Large intestine (tissue), 3 donors: ENCODE measurements at regions not wholly inside any gene's neighbourhood (a gene's known extent, or its start where the extent isn't known, plus 50 kb on each side); places are given as distances from the start of the nearest gene placed in this dataset.

Experiments
- DNase-seq, 2 donors: peaks; one replicate each; pipeline versions ENCODE4 v3.0.0 to v3.0.0-alpha.2; 2013
- H3K27ac ChIP-seq: one replicate; pipeline ENCODE4 v1.5.1; 2013; ENCODE audit warnings: low read length
- H3K27me3 ChIP-seq: 2 replicates; pipeline ENCODE4 v1.6.1; 2013; ENCODE audit warnings: low read length; ENCODE audit not compliant: control insufficient read depth, insufficient read depth
- H3K36me3 ChIP-seq: 2 replicates; pipeline ENCODE4 v1.6.1; 2013; ENCODE audit warnings: low read length; ENCODE audit not compliant: control insufficient read depth, insufficient read depth
- H3K4me1 ChIP-seq: one replicate; pipeline ENCODE4 v1.6.1; 2013; ENCODE audit warnings: low read length; ENCODE audit not compliant: control insufficient read depth, insufficient read depth
- H3K4me3 ChIP-seq: one replicate; pipeline ENCODE4 v1.5.1; 2013; ENCODE audit warnings: low read length
- H3K9me3 ChIP-seq: one replicate; pipeline ENCODE4 v1.6.1; 2013; ENCODE audit warnings: mild to moderate bottlenecking, low read depth, low read length, moderate library complexity; ENCODE audit not compliant: control insufficient read depth
- WGBS: methylation state at CpG from one replicate; pipeline ENCODE4 v1.1.5; 2013; ENCODE audit warnings: low lambda C conversion rate; ENCODE audit not compliant: insufficient coverage; 5-methylcytosine and 5-hydroxymethylcytosine counted together

DNA sequence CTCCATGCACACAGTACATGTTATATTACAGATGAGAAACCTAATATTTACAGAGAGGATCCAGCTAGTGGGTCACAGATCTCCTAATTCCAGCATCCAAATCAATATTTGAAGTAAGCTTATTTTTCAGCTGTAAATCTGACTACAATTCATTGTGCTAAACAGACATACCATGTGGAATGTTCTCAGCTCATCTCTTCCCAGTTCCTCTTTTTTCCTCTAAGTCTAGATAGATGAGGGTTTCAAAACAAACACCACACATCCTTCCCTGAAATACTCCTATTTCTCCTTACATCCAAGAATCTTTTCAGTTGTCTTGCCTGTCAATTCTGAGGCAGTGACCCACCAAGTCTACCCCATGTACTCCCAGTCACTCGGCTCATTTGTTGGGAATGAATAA, 200.7 kb upstream of the PIK3C3 start:
- Histone ChIP-seq H3K36me3 (no peaks in the 10 kb centered on the region), H3K27me3 (no peaks in the 10 kb centered on the region), H3K9me3 (no peaks in the 10 kb centered on the region), H3K27ac (no peak overlapping the region), H3K4me1 (no peaks in the 10 kb centered on the region), H3K4me3 (no peak overlapping the region)
- no peak for DNase-seq
- WGBS: no CpG with 5 or more reads among the region's 1 CpG

- no peaks in the 10 kb centered on the region for H3K4me1 ChIP-seq
- no peaks in the 10 kb centered on the region for H3K36me3 ChIP-seq
- WGBS: 100% methylated on average over 1 of the region's 2 CpGs
- no peak for DNase-seq
- H3K9me3 ChIP-seq: no peaks in the 10 kb centered on the region
- H3K27me3 ChIP-seq: no peaks in the 10 kb centered on the region
- no peak overlapping the region for H3K27ac ChIP-seq
- no peak overlapping the region for H3K4me3 ChIP-seq
Observed at GRCh38 chr18:41753826-41754225, 201.2 kb upstream of the PIK3C3 start.

GRCh38 chr18:41752826-41753225, 202.2 kb upstream of the PIK3C3 start:
- H3K4me3 ChIP-seq: no peak overlapping the region
- no peak for DNase-seq
- no peaks in the 10 kb centered on the region for H3K36me3 ChIP-seq
- no peaks in the 10 kb centered on the region for H3K9me3 ChIP-seq
- 100% methylated on average over 5 of the region's 6 CpGs for WGBS
- H3K27me3 ChIP-seq: no peaks in the 10 kb centered on the region
- no peak overlapping the region for H3K27ac ChIP-seq
- H3K4me1 ChIP-seq: no peaks in the 10 kb centered on the region

DNA sequence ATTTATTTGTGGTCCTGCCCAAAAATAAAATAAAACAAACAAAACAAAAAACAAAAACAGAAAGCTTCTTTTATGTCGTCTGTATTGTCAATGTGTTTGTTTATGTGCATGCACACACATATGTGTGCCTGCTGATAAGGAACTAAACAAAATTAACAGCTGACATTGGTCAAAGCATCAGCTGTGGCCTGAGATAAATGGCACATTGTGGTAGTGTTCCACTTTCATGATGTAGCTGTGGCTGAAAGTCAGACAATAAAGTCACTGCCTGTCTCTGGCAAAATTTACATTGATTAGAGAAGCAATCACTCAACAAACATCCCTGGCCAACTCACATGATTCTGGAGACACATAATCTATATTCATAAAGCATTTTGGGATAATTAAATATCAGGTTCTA, 203.4 kb upstream of the PIK3C3 start:
- Histone ChIP-seq H3K36me3 (no peaks in the 10 kb centered on the region), H3K4me1 (no peaks in the 10 kb centered on the region), H3K9me3 (no peaks in the 10 kb centered on the region), H3K4me3 (no peak overlapping the region), H3K27ac (no peak overlapping the region), H3K27me3 (no peaks in the 10 kb centered on the region)
- no peak for DNase-seq
- 80% methylated on average over 1 of the region's 1 CpG for WGBS

- Histone ChIP-seq H3K4me1 (no peaks in the 10 kb centered on the region), H3K27me3 (no peaks in the 10 kb centered on the region), H3K27ac (no peak overlapping the region), H3K36me3 (no peaks in the 10 kb centered on the region), H3K4me3 (no peak overlapping the region), H3K9me3 (no peaks in the 10 kb centered on the region)
- no CpG with 5 or more reads among the region's 2 CpGs for WGBS
- DNase-seq: no peak
Observed at GRCh38 chr18:41751161-41751560, 203.9 kb upstream of the PIK3C3 start.

- H3K4me3 ChIP-seq: no peak overlapping the region
- no peaks in the 10 kb centered on the region for H3K9me3 ChIP-seq
- no peak overlapping the region for H3K27ac ChIP-seq
- no peaks in the 10 kb centered on the region for H3K36me3 ChIP-seq
- no peaks in the 10 kb centered on the region for H3K27me3 ChIP-seq
- DNase-seq: no peak
- no peaks in the 10 kb centered on the region for H3K4me1 ChIP-seq
- 83% methylated on average over 1 of the region's 2 CpGs for whole genome bisulfite sequencing
Observed at GRCh38 chr18:41747723-41748242, 207.3 kb upstream of the PIK3C3 start.

GRCh38 chr18:41745166-41746049, 209.6 kb upstream of the PIK3C3 start:
- Histone ChIP-seq H3K4me1 (no peaks in the 10 kb centered on the region), H3K27me3 (no peaks in the 10 kb centered on the region), H3K9me3 (no peaks in the 10 kb centered on the region), H3K4me3 (no peak overlapping the region), H3K36me3 (no peaks in the 10 kb centered on the region), H3K27ac (no peak overlapping the region)
- 60% methylated on average over 1 of the region's 5 CpGs for WGBS
- DNase-seq: peak; percentile 14 to 16

- Histone ChIP-seq H3K27ac (no peak overlapping the region), H3K36me3 (no peaks in the 10 kb centered on the region), H3K9me3 (no peaks in the 10 kb centered on the region), H3K27me3 (no peaks in the 10 kb centered on the region), H3K4me1 (no peaks in the 10 kb centered on the region), H3K4me3 (no peak overlapping the region)
- WGBS: 67% methylated on average over 2 of the region's 6 CpGs
- DNase-seq: no peak
Observed at GRCh38 chr18:41744421-41745030, 210.5 kb upstream of the PIK3C3 start.

- no peak overlapping the region for H3K27ac ChIP-seq
- 100% methylated on average over 1 of the region's 1 CpG for WGBS
- DNase-seq: no peak
Observed at GRCh38 chr18:41737218-41737617, 217.8 kb upstream of the PIK3C3 start.

DNA sequence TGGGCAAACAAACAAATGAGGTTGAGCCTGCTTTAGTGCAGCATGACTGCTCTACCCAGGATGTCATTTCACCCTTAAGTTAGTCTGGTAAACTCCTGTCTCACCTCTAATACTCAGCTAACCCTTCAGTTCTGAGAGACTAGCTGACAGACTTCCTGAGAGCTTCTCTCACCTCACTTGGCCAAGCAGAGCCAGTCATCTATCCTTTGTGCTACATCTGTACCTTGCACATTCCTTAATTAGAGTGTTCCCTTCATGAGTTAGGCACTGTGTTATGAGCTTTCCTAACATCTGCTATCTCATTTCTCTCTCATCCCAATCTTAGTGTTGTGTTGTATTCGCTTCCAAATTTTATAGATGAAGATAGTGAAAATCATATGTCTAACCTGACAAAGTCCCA, 220.1 kb upstream of the PIK3C3 start:
- no peaks in the 10 kb centered on the region for H3K4me1 ChIP-seq
- no peaks in the 10 kb centered on the region for H3K27me3 ChIP-seq
- WGBS: no CpG with 5 or more reads among the region's 1 CpG

More at GRCh38 chr18:41737218-41737617, 217.8 kb upstream of the PIK3C3 start:
- H3K4me1 ChIP-seq: no peaks in the 10 kb centered on the region
- no peaks in the 10 kb centered on the region for H3K9me3 ChIP-seq
- no peaks in the 10 kb centered on the region for H3K27me3 ChIP-seq
- H3K4me3 ChIP-seq: no peak overlapping the region
- no peaks in the 10 kb centered on the region for H3K36me3 ChIP-seq

More for the DNA sequence above, 220.1 kb upstream of the PIK3C3 start:
- Histone ChIP-seq H3K27ac (no peak overlapping the region), H3K36me3 (no peaks in the 10 kb centered on the region), H3K4me3 (no peak overlapping the region), H3K9me3 (no peaks in the 10 kb centered on the region)
- DNase-seq: no peak
